ENCODE measurements at regions not wholly inside any gene's neighbourhood (a gene's known extent, or its start where the extent isn't known, plus 50 kb on each side); places are given as distances from the start of the nearest gene placed in this dataset.

GRCh38 chr6:10098756-10099528, 315.9 kb downstream of the TFAP2A start:
- Histone ChIP-seq H3K36me3 (no peaks in the 10 kb centered on the region), H3K27me3 (no peaks in the 10 kb centered on the region), H3K27ac (no peak overlapping the region), H3K4me1 (no peaks in the 10 kb centered on the region), H3K9me3 (no peaks in the 10 kb centered on the region), H3K4me3 (no peak overlapping the region)
- intact Hi-C loops (cut with DNase I; ENCODE audit: low total_unique reads): no loop called here
- no peak for DNase-seq
- TF ChIP-seq POLR2A (IDR thresholded peaks at IDR 0.05): no peak
- TF ChIP-seq CTCF (IDR thresholded peaks at IDR 0.05): no peak

GRCh38 chr6:10093282-10093681, 321.6 kb downstream of the TFAP2A start:
- intact Hi-C loops (cut with DNase I; ENCODE audit: low total_unique reads): no loop called here
- TF ChIP-seq POLR2A (IDR thresholded peaks at IDR 0.05) (no peak), CTCF (IDR thresholded peaks at IDR 0.05) (no peak)
- no peaks in the 10 kb centered on the region for H3K4me1 ChIP-seq
- no peak overlapping the region for H3K27ac ChIP-seq
- no peaks in the 10 kb centered on the region for H3K9me3 ChIP-seq
- no peak for DNase-seq
- no peaks in the 10 kb centered on the region for H3K36me3 ChIP-seq
- H3K4me3 ChIP-seq: no peak overlapping the region
- no peaks in the 10 kb centered on the region for H3K27me3 ChIP-seq

GRCh38 chr6:10084111-10084986, 330.5 kb downstream of the TFAP2A start:
- Histone ChIP-seq H3K4me1 (no peaks in the 10 kb centered on the region), H3K36me3 (no peaks in the 10 kb centered on the region), H3K27me3 (no peaks in the 10 kb centered on the region), H3K27ac (no peak overlapping the region), H3K4me3 (no peak overlapping the region), H3K9me3 (no peaks in the 10 kb centered on the region)
- no peak for DNase-seq
- TF ChIP-seq CTCF (IDR thresholded peaks at IDR 0.05) (no peak), POLR2A (IDR thresholded peaks at IDR 0.05) (no peak)
- intact Hi-C loops (cut with DNase I; ENCODE audit: low total_unique reads): no loop called here

GRCh38 chr6:10082385-10082784, 332.5 kb downstream of the TFAP2A start:
- Histone ChIP-seq H3K4me1 (no peaks in the 10 kb centered on the region), H3K27ac (no peak overlapping the region), H3K27me3 (no peaks in the 10 kb centered on the region), H3K36me3 (no peaks in the 10 kb centered on the region), H3K9me3 (no peaks in the 10 kb centered on the region), H3K4me3 (no peak overlapping the region)
- intact Hi-C loops (cut with DNase I; ENCODE audit: low total_unique reads): no loop called here
- TF ChIP-seq POLR2A (IDR thresholded peaks at IDR 0.05): no peak
- no peak for TF ChIP-seq CTCF (IDR thresholded peaks at IDR 0.05)
- no peak for DNase-seq

- TF ChIP-seq CTCF (IDR thresholded peaks at IDR 0.05) (no peak), POLR2A (IDR thresholded peaks at IDR 0.05) (no peak)
- intact Hi-C loops (cut with DNase I; ENCODE audit: low total_unique reads): no loop called here
- no peak overlapping the region for H3K4me3 ChIP-seq
- H3K27me3 ChIP-seq: no peaks in the 10 kb centered on the region
- DNase-seq: no peak
- no peaks in the 10 kb centered on the region for H3K9me3 ChIP-seq
- no peak overlapping the region for H3K27ac ChIP-seq
- no peaks in the 10 kb centered on the region for H3K4me1 ChIP-seq
- H3K36me3 ChIP-seq: no peaks in the 10 kb centered on the region
Measured at GRCh38 chr6:10081957-10082356, 332.9 kb downstream of the TFAP2A start.

Data from uterus (tissue), 3 donors.